HFF-Myc (cell line): ENCODE measurements at regions not wholly inside any gene's neighbourhood (a gene's known extent, or its start where the extent isn't known, plus 50 kb on each side); places are given as distances from the start of the nearest gene placed in this dataset.
"Not testable (repeated sequence)": the region's sequence is repeated elsewhere in the genome, so short reads cannot be mapped to it uniquely, and the experiment has no call there.

ENCODE experiments used
- DNase-seq: peaks from one replicate; pipeline ENCODE4 v3.0.0-alpha.2; 2011; ENCODE audit warnings: low read depth; ENCODE audit errors: extremely low read depth
- H3K4me3 ChIP-seq: replicated peaks from 2 replicates; pipeline ENCODE4 v1.5.1; 2011; ENCODE audit warnings: low read depth, mild to moderate bottlenecking, control low read depth, low read length
- CTCF ChIP-seq: IDR thresholded peaks from 2 replicates; pipeline ENCODE4 v1.5.1; 2012; ENCODE audit warnings: mild to moderate bottlenecking, low read depth, low read length, control low read depth; ENCODE audit errors: missing control alignments

- DNase-seq: no peak
- peak; percentile 99 for TF ChIP-seq CTCF
Observed at GRCh38 chr7:45259966-45260646, 102.5 kb downstream of the RAMP3 start.

DNA sequence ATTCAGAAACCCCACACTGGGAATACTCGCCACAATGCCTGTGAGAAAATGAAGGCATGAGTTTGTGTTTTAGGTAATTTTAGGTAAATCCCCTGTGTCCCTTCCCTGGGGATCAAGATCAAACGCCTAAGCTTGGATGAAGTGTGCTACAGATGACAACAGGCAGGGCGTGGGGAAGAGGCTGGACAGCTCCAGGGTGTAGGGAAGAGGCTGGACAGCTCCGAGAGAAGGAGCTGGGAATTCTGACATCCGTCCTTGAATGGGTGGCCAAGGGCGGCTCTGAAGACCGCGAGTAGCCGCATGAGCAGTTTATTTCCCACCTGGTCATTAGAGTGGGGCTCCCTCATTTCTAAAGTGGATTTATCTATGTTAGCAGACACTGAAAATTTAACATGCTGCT lies 109.7 kb downstream of the RAMP3 start:
- no peak overlapping the region for H3K4me3 ChIP-seq
- TF ChIP-seq CTCF: no peak
- DNase-seq: no peak

More at GRCh38 chr7:45259966-45260646, 102.5 kb downstream of the RAMP3 start:
- H3K4me3 ChIP-seq: no peak overlapping the region

GRCh38 chr7:45268013-45268412 lies 110.4 kb downstream of the RAMP3 start:
- no peak for DNase-seq
- no peak overlapping the region for H3K4me3 ChIP-seq
- no peak for TF ChIP-seq CTCF

- H3K4me3 ChIP-seq: no peak overlapping the region
- DNase-seq: no peak
- TF ChIP-seq CTCF: no peak
Observed at GRCh38 chr7:45269192-45269591, 111.6 kb downstream of the RAMP3 start.

- no peak for TF ChIP-seq CTCF
- H3K4me3 ChIP-seq: no peak overlapping the region
- no peak for DNase-seq
Observed at GRCh38 chr7:45278763-45279398, 121.3 kb downstream of the RAMP3 start.

- DNase-seq, H3K4me3 ChIP-seq: not testable (repeated sequence)
Observed at GRCh38 chr7:45289611-45290010, 132.0 kb downstream of the RAMP3 start.

DNA sequence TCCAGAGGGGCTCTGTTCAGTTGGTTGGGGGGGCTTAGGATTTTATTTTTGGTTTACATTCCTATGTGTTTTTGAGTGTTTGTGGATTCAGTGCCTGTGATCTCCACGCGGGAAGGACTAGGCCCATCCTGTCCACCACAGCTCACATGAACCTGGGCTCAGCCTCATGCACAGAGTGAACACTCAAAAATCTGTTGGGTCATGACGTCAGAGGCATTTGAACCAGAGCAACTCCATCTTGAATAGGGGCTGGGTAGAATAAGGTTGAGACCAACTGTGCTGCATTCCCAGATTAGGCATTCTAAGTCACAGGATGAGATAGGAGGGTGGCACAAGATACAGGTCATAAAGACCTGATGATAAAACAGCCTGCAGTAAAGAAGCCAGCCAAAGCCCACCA lies 133.3 kb downstream of the RAMP3 start:
- no peak overlapping the region for H3K4me3 ChIP-seq
- DNase-seq: no peak
- TF ChIP-seq CTCF: no peak
